ENCODE measurements at regions not wholly inside any gene's neighbourhood (a gene's known extent, or its start where the extent isn't known, plus 50 kb on each side); places are given as distances from the start of the nearest gene placed in this dataset.

DNA sequence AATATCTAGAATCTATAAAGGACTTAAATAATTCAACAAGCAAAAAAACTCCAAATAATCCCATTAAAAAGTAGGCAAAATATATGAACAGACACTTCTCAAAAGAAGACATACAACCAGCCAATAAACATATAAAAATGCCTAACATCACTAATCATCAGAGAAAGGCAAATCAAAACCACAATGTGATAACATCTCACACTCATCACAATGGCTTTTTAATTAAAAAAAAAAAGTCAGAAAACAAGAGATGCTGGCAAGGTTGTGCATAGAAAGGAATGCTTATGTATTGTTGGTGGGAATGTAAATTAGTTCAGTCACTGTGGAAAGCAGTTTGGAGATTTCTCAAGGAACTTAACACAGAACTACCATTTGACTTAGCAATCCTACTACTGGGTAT lies 979.6 kb upstream of the MAP3K7 start:
- no peak for TF ChIP-seq POLR2AphosphoS5 (IDR thresholded peaks at IDR 0.05; ENCODE audit: insufficient read depth in 1 of 2, low read depth in 1 of 2)
- TF ChIP-seq, protein P1, sequence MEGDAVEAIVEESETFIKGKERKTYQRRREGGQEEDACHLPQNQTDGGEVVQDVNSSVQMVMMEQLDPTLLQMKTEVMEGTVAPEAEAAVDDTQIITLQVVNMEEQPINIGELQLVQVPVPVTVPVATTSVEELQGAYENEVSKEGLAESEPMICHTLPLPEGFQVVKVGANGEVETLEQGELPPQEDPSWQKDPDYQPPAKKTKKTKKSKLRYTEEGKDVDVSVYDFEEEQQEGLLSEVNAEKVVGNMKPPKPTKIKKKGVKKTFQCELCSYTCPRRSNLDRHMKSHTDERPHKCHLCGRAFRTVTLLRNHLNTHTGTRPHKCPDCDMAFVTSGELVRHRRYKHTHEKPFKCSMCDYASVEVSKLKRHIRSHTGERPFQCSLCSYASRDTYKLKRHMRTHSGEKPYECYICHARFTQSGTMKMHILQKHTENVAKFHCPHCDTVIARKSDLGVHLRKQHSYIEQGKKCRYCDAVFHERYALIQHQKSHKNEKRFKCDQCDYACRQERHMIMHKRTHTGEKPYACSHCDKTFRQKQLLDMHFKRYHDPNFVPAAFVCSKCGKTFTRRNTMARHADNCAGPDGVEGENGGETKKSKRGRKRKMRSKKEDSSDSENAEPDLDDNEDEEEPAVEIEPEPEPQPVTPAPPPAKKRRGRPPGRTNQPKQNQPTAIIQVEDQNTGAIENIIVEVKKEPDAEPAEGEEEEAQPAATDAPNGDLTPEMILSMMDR (IDR thresholded peaks at IDR 0.05), result no peak
